GM23338 (cell line): ENCODE measurements at regions not wholly inside any gene's neighbourhood (a gene's known extent, or its start where the extent isn't known, plus 50 kb on each side); places are given as distances from the start of the nearest gene placed in this dataset.

Source experiments
- ATAC-seq: fragments of 200-7000 bp; cut with Tn5 transposase; 3 replicates; pipeline ENCODE4 v1.9.1; 2020
- DNase-seq: peaks from one replicate; pipeline ENCODE4 v3.0.0-alpha.2; 2015; ENCODE audit warnings: low spot score
- H2AFZ ChIP-seq: fragments of 200-600 bp; sonication (generic); 2 replicates; pipeline ENCODE4 v1.8.0; 2016; ENCODE audit warnings: antibody characterized with exemption, mild to moderate bottlenecking, moderate library complexity
- H3F3A ChIP-seq: fragments of 200-600 bp; sonication (generic); replicated peaks from 2 replicates; pipeline ENCODE4 v1.8.0; 2017; ENCODE audit warnings: antibody characterized with exemption, mixed run types, low read depth
- H3K27ac ChIP-seq: fragments of 200-600 bp; sonication (generic); 2 replicates; pipeline ENCODE4 v1.6.1; 2016; ENCODE audit warnings: low read depth
- H3K27me3 ChIP-seq: fragments of 200-600 bp; sonication (generic); 2 replicates; pipeline ENCODE4 v1.8.0; 2016; ENCODE audit warnings: mild to moderate bottlenecking, mixed run types, moderate library complexity; ENCODE audit not compliant: insufficient read depth
- H3K36me3 ChIP-seq: fragments of 200-600 bp; sonication (generic); 2 replicates; pipeline ENCODE4 v1.8.0; 2016; ENCODE audit warnings: mild to moderate bottlenecking; ENCODE audit not compliant: insufficient read depth
- H3K4me1 ChIP-seq: fragments of 200-600 bp; sonication (generic); 2 replicates; pipeline ENCODE4 v1.8.0; 2016; ENCODE audit warnings: mild to moderate bottlenecking, moderate library complexity; ENCODE audit not compliant: insufficient read depth
- H3K4me2 ChIP-seq: fragments of 200-600 bp; sonication (generic); 2 replicates; pipeline ENCODE4 v1.7.1; 2017; ENCODE audit warnings: mixed run types
- H3K4me3 ChIP-seq: fragments of 200-600 bp; sonication (generic); 2 replicates; pipeline ENCODE4 v1.6.1; 2016; ENCODE audit warnings: mixed run types
- H3K79me2 ChIP-seq: fragments of 200-600 bp; sonication (generic); replicated peaks from 2 replicates; pipeline ENCODE4 v1.8.0; 2017; ENCODE audit warnings: mild to moderate bottlenecking; ENCODE audit not compliant: insufficient read depth
- H3K9me2 ChIP-seq: fragments of 200-600 bp; sonication (generic); 2 replicates; pipeline ENCODE4 v1.8.0; 2017; ENCODE audit not compliant: insufficient read depth
- H4K20me1 ChIP-seq: fragments of 200-600 bp; sonication (generic); replicated peaks from 2 replicates; pipeline ENCODE4 v1.8.0; 2017; ENCODE audit warnings: mild to moderate bottlenecking; ENCODE audit not compliant: insufficient read depth
- H3K27ac Mint-ChIP-seq: 2 replicates; pipeline ENCODE4 v1.8.0; 2020; ENCODE audit warnings: inconsistent platforms, mild to moderate bottlenecking, moderate library complexity, mixed read lengths
- H3K27me3 Mint-ChIP-seq: 3 replicates; pipeline ENCODE4 v1.8.0; 2022; ENCODE audit warnings: low read depth, mild to moderate bottlenecking, moderate library complexity, mixed read lengths, inconsistent platforms; ENCODE audit not compliant: insufficient read depth, poor library complexity
- H3K36me3 Mint-ChIP-seq: 3 replicates; pipeline ENCODE4 v1.8.0; 2021; ENCODE audit warnings: low read depth, mild to moderate bottlenecking, inconsistent platforms, moderate library complexity, mixed read lengths
- H3K4me1 Mint-ChIP-seq: 3 replicates; pipeline ENCODE4 v1.8.0; 2020; ENCODE audit warnings: mild to moderate bottlenecking, inconsistent platforms, mixed read lengths
- H3K4me3 Mint-ChIP-seq: 3 replicates; pipeline ENCODE4 v1.8.0; 2021; ENCODE audit warnings: moderate library complexity, mild to moderate bottlenecking, inconsistent platforms, mixed read lengths
- H3K9me3 Mint-ChIP-seq: 3 replicates; pipeline ENCODE4 v1.8.0; 2020; ENCODE audit warnings: moderate library complexity, mild to moderate bottlenecking, inconsistent platforms, mixed read lengths
- NANOG ChIP-seq: IDR thresholded peaks from 2 replicates; pipeline ENCODE4 v1.6.1; 2016; ENCODE audit warnings: antibody characterized with exemption, borderline replicate concordance
- STAT1 ChIP-seq: IDR thresholded peaks from one replicate; pipeline ENCODE4 v1.6.1; 2016; ENCODE audit warnings: antibody characterized with exemption; ENCODE audit not compliant: unreplicated experiment
- ZNF331 ChIP-seq: fragments of 250-450 bp; sonication (Bioruptor Pico); IDR thresholded peaks from 2 replicates; pipeline ENCODE4 v1.5.0; 2020; ENCODE audit warnings: low read depth, mild to moderate bottlenecking, moderate library complexity
- TF ChIP-seq, protein P1 (sequence below): IDR thresholded peaks from one replicate; pipeline ENCODE4 v1.6.1; 2018; ENCODE audit warnings: antibody characterized with exemption; ENCODE audit not compliant: unreplicated experiment
- TF ChIP-seq, protein P2 (sequence below): fragments of 250-450 bp; sonication (Bioruptor Pico); IDR thresholded peaks from 2 replicates; pipeline ENCODE4 v1.5.0; 2020; ENCODE audit warnings: mild to moderate bottlenecking, moderate library complexity

DNA sequence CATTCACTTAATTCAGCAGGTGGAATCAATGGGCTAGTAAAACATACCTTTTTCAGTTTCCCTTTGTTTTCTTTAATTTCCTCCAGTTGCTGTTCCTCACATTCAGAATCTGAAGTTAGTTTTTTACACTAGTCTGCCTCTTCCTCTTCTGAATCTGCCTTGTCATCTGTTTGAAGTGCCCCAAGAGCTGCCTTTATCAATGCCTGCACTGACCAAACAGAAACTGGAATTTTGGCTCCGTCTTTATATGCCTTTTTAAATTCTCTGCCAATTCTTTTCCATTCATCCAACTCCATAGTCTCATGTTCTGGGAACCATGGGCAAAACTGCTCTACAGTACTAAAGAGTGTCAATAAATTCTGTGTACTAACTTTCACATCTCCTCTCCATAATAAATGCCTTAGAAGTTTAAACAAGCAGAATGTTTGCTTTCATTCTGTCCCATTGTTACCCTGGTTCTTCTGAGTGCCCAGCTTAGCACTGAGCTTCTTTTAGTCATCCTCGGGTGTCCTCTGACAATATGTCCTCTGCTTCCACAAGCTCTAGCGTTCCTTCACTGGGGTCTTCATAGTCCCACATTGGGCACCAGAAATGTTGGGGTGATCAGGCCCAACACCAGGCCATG lies 154.2 kb downstream of the ZNF486 start:
- peaks cover 12% of the 10 kb centered on the region for H3K4me1 Mint-ChIP-seq
- ATAC-seq (no peak), DNase-seq (no peak)
- no peak overlapping the region for H3K4me3 Mint-ChIP-seq
- Histone ChIP-seq H2AFZ (no peak overlapping the region; the same call in 1 of the 2 replicates), H3K27ac (no peak overlapping the region), H3K4me2 (no peak overlapping the region), H3K36me3 (no peaks in the 10 kb centered on the region), H3K9me2 (no peaks in the 10 kb centered on the region; the same call in 1 of the 2 replicates), H3K79me2 (no peaks in the 10 kb centered on the region), H3F3A (no peaks in the 10 kb centered on the region), H3K27me3 (no peaks in the 10 kb centered on the region), H3K4me1 (no peaks in the 10 kb centered on the region; the same call in 1 of the 2 replicates), H4K20me1 (no peaks in the 10 kb centered on the region), H3K4me3 (no peak overlapping the region)
- H3K36me3 Mint-ChIP-seq, result no peaks in the 10 kb centered on the region
- TF ChIP-seq, protein P1, sequence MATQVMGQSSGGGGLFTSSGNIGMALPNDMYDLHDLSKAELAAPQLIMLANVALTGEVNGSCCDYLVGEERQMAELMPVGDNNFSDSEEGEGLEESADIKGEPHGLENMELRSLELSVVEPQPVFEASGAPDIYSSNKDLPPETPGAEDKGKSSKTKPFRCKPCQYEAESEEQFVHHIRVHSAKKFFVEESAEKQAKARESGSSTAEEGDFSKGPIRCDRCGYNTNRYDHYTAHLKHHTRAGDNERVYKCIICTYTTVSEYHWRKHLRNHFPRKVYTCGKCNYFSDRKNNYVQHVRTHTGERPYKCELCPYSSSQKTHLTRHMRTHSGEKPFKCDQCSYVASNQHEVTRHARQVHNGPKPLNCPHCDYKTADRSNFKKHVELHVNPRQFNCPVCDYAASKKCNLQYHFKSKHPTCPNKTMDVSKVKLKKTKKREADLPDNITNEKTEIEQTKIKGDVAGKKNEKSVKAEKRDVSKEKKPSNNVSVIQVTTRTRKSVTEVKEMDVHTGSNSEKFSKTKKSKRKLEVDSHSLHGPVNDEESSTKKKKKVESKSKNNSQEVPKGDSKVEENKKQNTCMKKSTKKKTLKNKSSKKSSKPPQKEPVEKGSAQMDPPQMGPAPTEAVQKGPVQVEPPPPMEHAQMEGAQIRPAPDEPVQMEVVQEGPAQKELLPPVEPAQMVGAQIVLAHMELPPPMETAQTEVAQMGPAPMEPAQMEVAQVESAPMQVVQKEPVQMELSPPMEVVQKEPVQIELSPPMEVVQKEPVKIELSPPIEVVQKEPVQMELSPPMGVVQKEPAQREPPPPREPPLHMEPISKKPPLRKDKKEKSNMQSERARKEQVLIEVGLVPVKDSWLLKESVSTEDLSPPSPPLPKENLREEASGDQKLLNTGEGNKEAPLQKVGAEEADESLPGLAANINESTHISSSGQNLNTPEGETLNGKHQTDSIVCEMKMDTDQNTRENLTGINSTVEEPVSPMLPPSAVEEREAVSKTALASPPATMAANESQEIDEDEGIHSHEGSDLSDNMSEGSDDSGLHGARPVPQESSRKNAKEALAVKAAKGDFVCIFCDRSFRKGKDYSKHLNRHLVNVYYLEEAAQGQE, result no peak
- no peak for TF ChIP-seq ZNF331 (CRISPR knock-in tag)
- TF ChIP-seq NANOG, result no peak
- no peak for TF ChIP-seq STAT1
- TF ChIP-seq, protein P2, sequence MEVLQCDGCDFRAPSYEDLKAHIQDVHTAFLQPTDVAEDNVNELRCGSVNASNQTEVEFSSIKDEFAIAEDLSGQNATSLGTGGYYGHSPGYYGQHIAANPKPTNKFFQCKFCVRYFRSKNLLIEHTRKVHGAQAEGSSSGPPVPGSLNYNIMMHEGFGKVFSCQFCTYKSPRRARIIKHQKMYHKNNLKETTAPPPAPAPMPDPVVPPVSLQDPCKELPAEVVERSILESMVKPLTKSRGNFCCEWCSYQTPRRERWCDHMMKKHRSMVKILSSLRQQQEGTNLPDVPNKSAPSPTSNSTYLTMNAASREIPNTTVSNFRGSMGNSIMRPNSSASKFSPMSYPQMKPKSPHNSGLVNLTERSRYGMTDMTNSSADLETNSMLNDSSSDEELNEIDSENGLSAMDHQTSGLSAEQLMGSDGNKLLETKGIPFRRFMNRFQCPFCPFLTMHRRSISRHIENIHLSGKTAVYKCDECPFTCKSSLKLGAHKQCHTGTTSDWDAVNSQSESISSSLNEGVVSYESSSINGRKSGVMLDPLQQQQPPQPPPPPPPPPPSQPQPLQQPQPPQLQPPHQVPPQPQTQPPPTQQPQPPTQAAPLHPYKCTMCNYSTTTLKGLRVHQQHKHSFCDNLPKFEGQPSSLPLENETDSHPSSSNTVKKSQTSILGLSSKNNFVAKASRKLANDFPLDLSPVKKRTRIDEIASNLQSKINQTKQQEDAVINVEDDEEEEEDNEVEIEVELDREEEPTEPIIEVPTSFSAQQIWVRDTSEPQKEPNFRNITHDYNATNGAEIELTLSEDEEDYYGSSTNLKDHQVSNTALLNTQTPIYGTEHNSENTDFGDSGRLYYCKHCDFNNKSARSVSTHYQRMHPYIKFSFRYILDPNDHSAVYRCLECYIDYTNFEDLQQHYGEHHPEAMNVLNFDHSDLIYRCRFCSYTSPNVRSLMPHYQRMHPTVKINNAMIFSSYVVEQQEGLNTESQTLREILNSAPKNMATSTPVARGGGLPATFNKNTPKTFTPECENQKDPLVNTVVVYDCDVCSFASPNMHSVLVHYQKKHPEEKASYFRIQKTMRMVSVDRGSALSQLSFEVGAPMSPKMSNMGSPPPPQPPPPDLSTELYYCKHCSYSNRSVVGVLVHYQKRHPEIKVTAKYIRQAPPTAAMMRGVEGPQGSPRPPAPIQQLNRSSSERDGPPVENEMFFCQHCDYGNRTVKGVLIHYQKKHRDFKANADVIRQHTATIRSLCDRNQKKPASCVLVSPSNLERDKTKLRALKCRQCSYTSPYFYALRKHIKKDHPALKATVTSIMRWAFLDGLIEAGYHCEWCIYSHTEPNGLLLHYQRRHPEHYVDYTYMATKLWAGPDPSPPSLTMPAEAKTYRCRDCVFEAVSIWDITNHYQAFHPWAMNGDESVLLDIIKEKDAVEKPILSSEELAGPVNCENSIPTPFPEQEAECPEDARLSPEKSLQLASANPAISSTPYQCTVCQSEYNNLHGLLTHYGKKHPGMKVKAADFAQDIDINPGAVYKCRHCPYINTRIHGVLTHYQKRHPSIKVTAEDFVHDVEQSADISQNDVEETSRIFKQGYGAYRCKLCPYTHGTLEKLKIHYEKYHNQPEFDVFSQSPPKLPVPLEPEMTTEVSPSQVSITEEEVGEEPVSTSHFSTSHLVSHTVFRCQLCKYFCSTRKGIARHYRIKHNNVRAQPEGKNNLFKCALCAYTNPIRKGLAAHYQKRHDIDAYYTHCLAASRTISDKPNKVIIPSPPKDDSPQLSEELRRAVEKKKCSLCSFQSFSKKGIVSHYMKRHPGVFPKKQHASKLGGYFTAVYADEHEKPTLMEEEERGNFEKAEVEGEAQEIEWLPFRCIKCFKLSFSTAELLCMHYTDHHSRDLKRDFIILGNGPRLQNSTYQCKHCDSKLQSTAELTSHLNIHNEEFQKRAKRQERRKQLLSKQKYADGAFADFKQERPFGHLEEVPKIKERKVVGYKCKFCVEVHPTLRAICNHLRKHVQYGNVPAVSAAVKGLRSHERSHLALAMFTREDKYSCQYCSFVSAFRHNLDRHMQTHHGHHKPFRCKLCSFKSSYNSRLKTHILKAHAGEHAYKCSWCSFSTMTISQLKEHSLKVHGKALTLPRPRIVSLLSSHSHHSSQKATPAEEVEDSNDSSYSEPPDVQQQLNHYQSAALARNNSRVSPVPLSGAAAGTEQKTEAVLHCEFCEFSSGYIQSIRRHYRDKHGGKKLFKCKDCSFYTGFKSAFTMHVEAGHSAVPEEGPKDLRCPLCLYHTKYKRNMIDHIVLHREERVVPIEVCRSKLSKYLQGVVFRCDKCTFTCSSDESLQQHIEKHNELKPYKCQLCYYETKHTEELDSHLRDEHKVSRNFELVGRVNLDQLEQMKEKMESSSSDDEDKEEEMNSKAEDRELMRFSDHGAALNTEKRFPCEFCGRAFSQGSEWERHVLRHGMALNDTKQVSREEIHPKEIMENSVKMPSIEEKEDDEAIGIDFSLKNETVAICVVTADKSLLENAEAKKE (CRISPR knock-in tag), result no peak
- H3K27me3 Mint-ChIP-seq, result no peaks in the 10 kb centered on the region
- H3K9me3 Mint-ChIP-seq, result no peaks in the 10 kb centered on the region
- H3K27ac Mint-ChIP-seq, result 0 out of 2 replicates have a peak overlapping the region, but pooled peaks have one; percentile 24
